Keratinocyte (primary cell): ENCODE measurements at regions not wholly inside any gene's neighbourhood (a gene's known extent, or its start where the extent isn't known, plus 50 kb on each side); places are given as distances from the start of the nearest gene placed in this dataset.

ENCODE experiments used
- DNase-seq: peaks from one replicate; pipeline ENCODE4 v3.0.0-alpha.2; 2011; ENCODE audit warnings: low read depth, missing footprints, low spot score
- FAIRE-seq: peaks from 2 replicates; lab custom pipeline; 2011; peaks lifted over from hg19 to GRCh38; lab: Jason Lieb, UNC
- H2AFZ ChIP-seq: 2 replicates; pipeline ENCODE4 v1.6.0; 2012; ENCODE audit warnings: low read length, control low read depth, inconsistent platforms; ENCODE audit not compliant: control insufficient read depth
- H3K27ac ChIP-seq: 2 replicates; pipeline ENCODE4 v1.5.1; 2011; ENCODE audit warnings: low read length; ENCODE audit not compliant: control insufficient read depth, insufficient read depth
- H3K27me3 ChIP-seq: 3 replicates; pipeline ENCODE4 v1.6.0; 2011; ENCODE audit warnings: low read length; ENCODE audit not compliant: control insufficient read depth, insufficient read depth; ENCODE audit errors: extremely low read depth
- H3K36me3 ChIP-seq, 2 experiments: 2 replicates in 1 of 2; 3 replicates in 1 of 2; pipeline ENCODE4 v1.5.1; 2011; ENCODE audit warnings: low read length in 2 of 2, mild to moderate bottlenecking in 1 of 2; ENCODE audit not compliant: control insufficient read depth in 2 of 2, insufficient read depth in 2 of 2; ENCODE audit errors: extremely low read depth in 1 of 2
- H3K4me1 ChIP-seq: 3 replicates; pipeline ENCODE4 v1.5.1; 2011; ENCODE audit warnings: low read length; ENCODE audit not compliant: control insufficient read depth, insufficient read depth; ENCODE audit errors: extremely low read depth
- H3K4me2 ChIP-seq: 3 replicates; pipeline ENCODE4 v1.6.0; 2011; ENCODE audit warnings: low read depth, low read length; ENCODE audit not compliant: control insufficient read depth, insufficient read depth; ENCODE audit errors: extremely low read depth
- H3K4me3 ChIP-seq, 3 experiments: fragments of 200-600 bp in 1 of 3; sonication (generic) in 1 of 3; 2 replicates in 2 of 3; 3 replicates in 1 of 3; pipeline ENCODE4 v1.5.1; 2011 to 2016; ENCODE audit warnings: low read length in 3 of 3, mild to moderate bottlenecking in 3 of 3, control low read depth in 2 of 3, inconsistent platforms in 1 of 3, low read depth in 1 of 3, mixed read lengths in 1 of 3, mixed run types in 1 of 3, moderate library complexity in 1 of 3; ENCODE audit not compliant: control insufficient read depth in 2 of 3, insufficient read depth in 2 of 3; ENCODE audit errors: extremely low read depth in 1 of 3
- H3K79me2 ChIP-seq: 2 replicates; pipeline ENCODE4 v1.6.0; 2012; ENCODE audit warnings: low read length; ENCODE audit not compliant: control insufficient read depth, insufficient read depth
- H3K9ac ChIP-seq: 3 replicates; pipeline ENCODE4 v1.6.0; 2011; ENCODE audit warnings: low read length; ENCODE audit not compliant: control insufficient read depth, insufficient read depth; ENCODE audit errors: extremely low read depth
- H3K9me1 ChIP-seq: 3 replicates; pipeline ENCODE4 v1.6.0; 2011; ENCODE audit warnings: low read length; ENCODE audit not compliant: control insufficient read depth, insufficient read depth; ENCODE audit errors: extremely low read depth
- H3K9me3 ChIP-seq: 2 replicates; pipeline ENCODE4 v1.5.1; 2012; ENCODE audit warnings: low read depth, low read length; ENCODE audit not compliant: control insufficient read depth
- H4K20me1 ChIP-seq: 3 replicates; pipeline ENCODE4 v1.6.0; 2011; ENCODE audit warnings: low read length; ENCODE audit not compliant: control insufficient read depth, insufficient read depth; ENCODE audit errors: extremely low read depth
- EZH2 ChIP-seq: IDR thresholded peaks from one replicate; pipeline ENCODE4 v1.6.1; 2012; ENCODE audit warnings: inconsistent platforms, mild to moderate bottlenecking, low read length, moderate library complexity
- dilution Hi-C: fragments of 300-500 bp; cut with MboI; formaldehyde crosslinking; loops from one replicate; pipeline ENCODE4 v1.7.0; 2020; ENCODE audit warnings: low sequenced_read_pairs; ENCODE audit not compliant: extremely low pct_ligation_motif_present
- TF ChIP-seq, protein P1 (sequence below), 3 experiments: IDR thresholded peaks in 1 of 3; conservative IDR thresholded peaks in 1 of 3; optimal IDR thresholded peaks in 1 of 3; 2 replicates in 2 of 3; 3 replicates in 1 of 3; pipeline versions ENCODE3 to v1.5.1; 2011; ENCODE audit warnings: low read length in 3 of 3, mild to moderate bottlenecking in 3 of 3, moderate library complexity in 2 of 3, control low read depth in 1 of 3, inconsistent platforms in 1 of 3; ENCODE audit not compliant: insufficient read depth in 2 of 3; ENCODE audit errors: extremely low read depth in 1 of 3

GRCh38 chr10:63759335-63759734 lies 238.1 kb downstream of the REEP3 start:
- no peak for FAIRE-seq
- Histone ChIP-seq H3K9ac (no peak overlapping the region), H3K79me2 (no peaks in the 10 kb centered on the region), H2AFZ (no peak overlapping the region), H3K27ac (no peak overlapping the region), H3K4me3 (no peak overlapping the region), H3K4me1 (no peaks in the 10 kb centered on the region), H4K20me1 (no peaks in the 10 kb centered on the region), H3K4me2 (no peak overlapping the region), H3K9me1 (no peaks in the 10 kb centered on the region), H3K27me3 (no peaks in the 10 kb centered on the region), H3K9me3 (no peaks in the 10 kb centered on the region), H3K36me3 (no peaks in the 10 kb centered on the region)
- TF ChIP-seq, protein P1, sequence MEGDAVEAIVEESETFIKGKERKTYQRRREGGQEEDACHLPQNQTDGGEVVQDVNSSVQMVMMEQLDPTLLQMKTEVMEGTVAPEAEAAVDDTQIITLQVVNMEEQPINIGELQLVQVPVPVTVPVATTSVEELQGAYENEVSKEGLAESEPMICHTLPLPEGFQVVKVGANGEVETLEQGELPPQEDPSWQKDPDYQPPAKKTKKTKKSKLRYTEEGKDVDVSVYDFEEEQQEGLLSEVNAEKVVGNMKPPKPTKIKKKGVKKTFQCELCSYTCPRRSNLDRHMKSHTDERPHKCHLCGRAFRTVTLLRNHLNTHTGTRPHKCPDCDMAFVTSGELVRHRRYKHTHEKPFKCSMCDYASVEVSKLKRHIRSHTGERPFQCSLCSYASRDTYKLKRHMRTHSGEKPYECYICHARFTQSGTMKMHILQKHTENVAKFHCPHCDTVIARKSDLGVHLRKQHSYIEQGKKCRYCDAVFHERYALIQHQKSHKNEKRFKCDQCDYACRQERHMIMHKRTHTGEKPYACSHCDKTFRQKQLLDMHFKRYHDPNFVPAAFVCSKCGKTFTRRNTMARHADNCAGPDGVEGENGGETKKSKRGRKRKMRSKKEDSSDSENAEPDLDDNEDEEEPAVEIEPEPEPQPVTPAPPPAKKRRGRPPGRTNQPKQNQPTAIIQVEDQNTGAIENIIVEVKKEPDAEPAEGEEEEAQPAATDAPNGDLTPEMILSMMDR (optimal IDR thresholded peaks at IDR 0.05 in 1 of 3, IDR thresholded peaks at IDR 0.05 in 1 of 3, conservative IDR thresholded peaks at IDR 0.05 in 1 of 3; ENCODE audit: extremely low read depth in 1 of 3, insufficient read depth in 2 of 3, low read length in 3 of 3): no peak
- TF ChIP-seq EZH2: no peak
- DNase-seq: no peak
- dilution Hi-C loops: no loop called here

DNA sequence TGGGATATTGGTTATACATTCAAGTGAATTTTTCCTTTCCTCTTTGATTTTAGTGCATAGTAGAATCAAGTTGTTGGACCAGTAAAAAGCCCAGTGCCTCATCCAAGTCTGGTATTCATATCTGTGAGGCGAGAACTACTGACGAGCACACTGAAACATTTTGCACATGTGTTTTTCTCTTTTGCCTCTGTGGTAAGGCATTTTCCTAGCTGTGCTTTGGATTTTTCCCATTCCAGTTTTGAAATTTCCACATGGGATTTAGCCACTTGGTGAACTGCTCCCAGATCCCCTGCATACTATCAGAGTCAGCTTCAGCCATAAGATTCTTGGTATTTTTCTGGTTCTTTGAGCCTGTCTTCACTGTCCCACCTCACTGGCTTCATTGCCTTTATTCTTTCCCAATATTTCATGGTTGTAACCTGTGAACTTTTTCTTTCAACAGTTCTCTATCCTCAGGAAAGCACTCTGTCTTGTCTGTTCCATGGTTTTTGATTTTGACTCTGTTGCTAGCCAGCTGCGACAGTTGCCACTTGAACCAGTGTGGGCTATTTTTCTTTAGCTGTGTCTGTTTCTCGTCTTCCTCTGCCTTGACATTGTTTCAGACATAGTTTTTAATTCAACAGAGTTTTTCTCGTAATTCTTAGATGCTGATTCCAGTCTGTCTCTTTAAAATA lies 239.0 kb downstream of the REEP3 start:
- Histone ChIP-seq H3K27me3 (no peaks in the 10 kb centered on the region), H3K79me2 (no peaks in the 10 kb centered on the region), H3K4me2 (no peak overlapping the region), H4K20me1 (no peaks in the 10 kb centered on the region), H3K9ac (no peak overlapping the region), H3K27ac (no peak overlapping the region), H2AFZ (no peak overlapping the region), H3K36me3 (no peaks in the 10 kb centered on the region), H3K9me3 (no peaks in the 10 kb centered on the region), H3K4me1 (no peaks in the 10 kb centered on the region), H3K4me3 (no peak overlapping the region), H3K9me1 (no peaks in the 10 kb centered on the region)
- dilution Hi-C loops: no loop called here
- FAIRE-seq: no peak
- DNase-seq: no peak
- TF ChIP-seq, protein P1 (optimal IDR thresholded peaks at IDR 0.05 in 1 of 3, IDR thresholded peaks at IDR 0.05 in 1 of 3, conservative IDR thresholded peaks at IDR 0.05 in 1 of 3; ENCODE audit: extremely low read depth in 1 of 3, insufficient read depth in 2 of 3, low read length in 3 of 3): no peak
- TF ChIP-seq EZH2: no peak
